Smooth muscle cell (in vitro differentiated cells): ENCODE measurements at regions not wholly inside any gene's neighbourhood (a gene's known extent, or its start where the extent isn't known, plus 50 kb on each side); places are given as distances from the start of the nearest gene placed in this dataset.

Experiments used
- DNase-seq: peaks from one replicate; lab custom pipeline; 2025; ENCODE audit not compliant: unreplicated experiment; lab: John Stamatoyannopoulos, UW
- H2AFZ ChIP-seq: fragments of 200-600 bp; sonication (generic); 2 replicates; pipeline ENCODE4 v1.6.0; 2016; ENCODE audit warnings: antibody characterized with exemption, low read depth, mild to moderate bottlenecking
- H3F3A ChIP-seq: fragments of 200-600 bp; sonication (generic); 2 replicates; pipeline ENCODE4 v1.6.0; 2017; ENCODE audit warnings: antibody characterized with exemption, low read depth
- H3K27ac ChIP-seq: fragments of 200-600 bp; sonication (generic); 2 replicates; pipeline ENCODE4 v1.5.1; 2016; ENCODE audit warnings: low read depth, mild to moderate bottlenecking
- H3K27me3 ChIP-seq: fragments of 200-600 bp; sonication (generic); 2 replicates; pipeline ENCODE4 v1.6.1; 2016; ENCODE audit warnings: low read depth, mild to moderate bottlenecking
- H3K36me3 ChIP-seq: fragments of 200-600 bp; sonication (generic); 2 replicates; pipeline ENCODE4 v1.5.1; 2016; ENCODE audit warnings: low read depth
- H3K4me1 ChIP-seq: fragments of 200-600 bp; sonication (generic); 2 replicates; pipeline ENCODE4 v1.5.1; 2016; ENCODE audit warnings: low read depth
- H3K4me2 ChIP-seq: fragments of 200-600 bp; sonication (generic); 2 replicates; pipeline ENCODE4 v1.6.0; 2016; ENCODE audit warnings: mild to moderate bottlenecking
- H3K4me3 ChIP-seq: fragments of 200-600 bp; sonication (generic); 2 replicates; pipeline ENCODE4 v1.5.1; 2016; ENCODE audit warnings: mild to moderate bottlenecking
- H3K79me2 ChIP-seq: fragments of 200-600 bp; sonication (generic); 2 replicates; pipeline ENCODE4 v1.6.0; 2016; ENCODE audit warnings: low read depth, mild to moderate bottlenecking
- H3K9ac ChIP-seq: fragments of 200-600 bp; sonication (generic); 2 replicates; pipeline ENCODE4 v1.6.0; 2016; ENCODE audit warnings: low read depth
- H3K9me3 ChIP-seq: fragments of 200-600 bp; sonication (generic); replicated peaks from 2 replicates; pipeline ENCODE4 v1.5.1; 2016; ENCODE audit warnings: low read depth
- H4K20me1 ChIP-seq: fragments of 200-600 bp; sonication (generic); 2 replicates; pipeline ENCODE4 v1.6.0; 2016; ENCODE audit warnings: low read depth
- WGBS: methylation state at CpG from one replicate; pipeline ENCODE4 v1.1.7; 2016; ENCODE audit warnings: low lambda C conversion rate; 5-methylcytosine and 5-hydroxymethylcytosine counted together
- TF ChIP-seq, protein P1 (sequence below): fragments of 200-600 bp; sonication (generic); IDR thresholded peaks from 2 replicates; pipeline ENCODE4 v1.5.1; 2017; ENCODE audit warnings: borderline replicate concordance, mild to moderate bottlenecking, antibody characterized with exemption; ENCODE audit not compliant: insufficient read depth, poor library complexity, severe bottlenecking

DNA sequence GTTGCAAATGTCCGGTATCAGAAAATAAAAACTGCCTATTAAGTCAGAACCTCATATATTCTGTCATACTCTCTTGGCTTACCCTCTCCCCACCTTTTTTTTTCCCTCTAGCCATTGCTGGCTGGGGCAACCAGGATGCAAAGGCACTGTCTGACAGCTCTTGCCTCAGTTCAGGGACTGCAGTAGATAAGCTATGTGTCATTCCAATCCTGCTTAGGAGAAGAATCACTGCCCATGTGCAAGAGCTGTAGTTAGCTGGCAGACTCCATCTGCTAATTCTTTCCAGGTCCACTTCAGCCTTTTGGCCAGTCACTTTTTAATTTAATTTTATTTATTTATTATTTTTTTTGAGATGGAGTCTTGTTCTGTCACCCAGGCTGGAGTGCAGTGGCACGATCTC, 895.6 kb upstream of the SLC10A2 start:
- no peaks in the 10 kb centered on the region for H3K4me1 ChIP-seq
- no peaks in the 10 kb centered on the region for H3K27me3 ChIP-seq
- WGBS: 94% methylated on average over 2 of the region's 2 CpGs
- DNase-seq: no peak
- no peak overlapping the region for H3K4me2 ChIP-seq
- no peaks in the 10 kb centered on the region for H3F3A ChIP-seq
- no peaks in the 10 kb centered on the region for H3K9me3 ChIP-seq
- no peaks in the 10 kb centered on the region for H4K20me1 ChIP-seq
- no peak overlapping the region for H3K9ac ChIP-seq
- no peak overlapping the region for H3K4me3 ChIP-seq
- H3K36me3 ChIP-seq: no peaks in the 10 kb centered on the region
- H3K79me2 ChIP-seq: no peaks in the 10 kb centered on the region
- no peak overlapping the region for H2AFZ ChIP-seq
- H3K27ac ChIP-seq: no peak overlapping the region
- TF ChIP-seq, protein P1, sequence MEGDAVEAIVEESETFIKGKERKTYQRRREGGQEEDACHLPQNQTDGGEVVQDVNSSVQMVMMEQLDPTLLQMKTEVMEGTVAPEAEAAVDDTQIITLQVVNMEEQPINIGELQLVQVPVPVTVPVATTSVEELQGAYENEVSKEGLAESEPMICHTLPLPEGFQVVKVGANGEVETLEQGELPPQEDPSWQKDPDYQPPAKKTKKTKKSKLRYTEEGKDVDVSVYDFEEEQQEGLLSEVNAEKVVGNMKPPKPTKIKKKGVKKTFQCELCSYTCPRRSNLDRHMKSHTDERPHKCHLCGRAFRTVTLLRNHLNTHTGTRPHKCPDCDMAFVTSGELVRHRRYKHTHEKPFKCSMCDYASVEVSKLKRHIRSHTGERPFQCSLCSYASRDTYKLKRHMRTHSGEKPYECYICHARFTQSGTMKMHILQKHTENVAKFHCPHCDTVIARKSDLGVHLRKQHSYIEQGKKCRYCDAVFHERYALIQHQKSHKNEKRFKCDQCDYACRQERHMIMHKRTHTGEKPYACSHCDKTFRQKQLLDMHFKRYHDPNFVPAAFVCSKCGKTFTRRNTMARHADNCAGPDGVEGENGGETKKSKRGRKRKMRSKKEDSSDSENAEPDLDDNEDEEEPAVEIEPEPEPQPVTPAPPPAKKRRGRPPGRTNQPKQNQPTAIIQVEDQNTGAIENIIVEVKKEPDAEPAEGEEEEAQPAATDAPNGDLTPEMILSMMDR: no peak

DNA sequence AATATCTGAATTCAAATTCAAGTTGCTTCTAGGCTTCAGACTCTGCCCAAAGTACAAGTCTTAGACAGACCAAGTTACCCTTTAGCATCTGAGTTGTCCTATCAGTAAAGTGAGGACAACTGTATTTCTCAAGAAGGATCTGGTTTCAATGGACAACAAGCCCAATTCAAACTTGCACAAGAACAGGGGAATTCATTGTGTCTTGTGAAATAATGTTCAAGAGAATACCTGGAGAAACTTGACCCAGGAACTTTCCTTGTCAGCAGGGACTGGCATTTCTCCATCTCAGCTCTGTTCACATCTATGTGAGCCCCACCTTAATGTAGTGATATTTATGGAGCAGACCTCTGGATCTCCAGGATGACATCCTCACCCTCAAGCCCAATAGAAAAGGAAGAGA, 894.9 kb upstream of the SLC10A2 start:
- Histone ChIP-seq H4K20me1 (no peaks in the 10 kb centered on the region), H3K27ac (no peak overlapping the region)

DNA sequence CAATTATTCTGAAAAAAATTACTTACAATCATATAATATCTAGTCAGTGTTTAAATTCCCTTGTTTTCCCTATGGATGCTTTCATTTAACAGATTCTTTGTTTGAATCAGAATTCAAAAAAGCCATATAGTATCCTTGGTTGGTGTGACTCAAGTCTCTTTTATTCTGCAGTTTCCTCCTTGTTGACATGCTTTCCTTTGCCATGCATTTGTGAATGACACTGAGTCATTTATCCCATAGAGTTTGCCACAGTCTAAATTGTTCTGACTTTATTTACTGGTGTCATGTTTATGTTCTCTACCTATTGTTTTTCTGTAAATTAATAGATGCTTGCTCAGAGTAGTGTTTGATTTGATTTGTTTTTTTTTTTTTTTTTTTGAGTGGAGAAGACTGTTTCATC, 893.8 kb upstream of the SLC10A2 start:
- DNase-seq: no peak
- no peak overlapping the region for H3K27ac ChIP-seq
- no peaks in the 10 kb centered on the region for H4K20me1 ChIP-seq
- TF ChIP-seq, protein P1: no peak
- no peak overlapping the region for H2AFZ ChIP-seq
- no peaks in the 10 kb centered on the region for H3K4me1 ChIP-seq
- H3K36me3 ChIP-seq: no peaks in the 10 kb centered on the region
- H3K27me3 ChIP-seq: no peaks in the 10 kb centered on the region
- H3F3A ChIP-seq: no peaks in the 10 kb centered on the region
- H3K9ac ChIP-seq: no peak overlapping the region
- H3K4me3 ChIP-seq: no peak overlapping the region
- H3K9me3 ChIP-seq: no peaks in the 10 kb centered on the region
- H3K4me2 ChIP-seq: no peak overlapping the region
- no peaks in the 10 kb centered on the region for H3K79me2 ChIP-seq

More for the DNA sequence above, 894.9 kb upstream of the SLC10A2 start:
- no peaks in the 10 kb centered on the region for H3K4me1 ChIP-seq
- H3K9me3 ChIP-seq: no peaks in the 10 kb centered on the region
- H3K36me3 ChIP-seq: no peaks in the 10 kb centered on the region
- no peak overlapping the region for H3K4me2 ChIP-seq
- H3K4me3 ChIP-seq: no peak overlapping the region
- no peaks in the 10 kb centered on the region for H3K79me2 ChIP-seq
- no peak overlapping the region for H2AFZ ChIP-seq
- H3K9ac ChIP-seq: no peak overlapping the region
- no peaks in the 10 kb centered on the region for H3K27me3 ChIP-seq
- DNase-seq: no peak
- no peaks in the 10 kb centered on the region for H3F3A ChIP-seq
- TF ChIP-seq, protein P1: no peak

DNA sequence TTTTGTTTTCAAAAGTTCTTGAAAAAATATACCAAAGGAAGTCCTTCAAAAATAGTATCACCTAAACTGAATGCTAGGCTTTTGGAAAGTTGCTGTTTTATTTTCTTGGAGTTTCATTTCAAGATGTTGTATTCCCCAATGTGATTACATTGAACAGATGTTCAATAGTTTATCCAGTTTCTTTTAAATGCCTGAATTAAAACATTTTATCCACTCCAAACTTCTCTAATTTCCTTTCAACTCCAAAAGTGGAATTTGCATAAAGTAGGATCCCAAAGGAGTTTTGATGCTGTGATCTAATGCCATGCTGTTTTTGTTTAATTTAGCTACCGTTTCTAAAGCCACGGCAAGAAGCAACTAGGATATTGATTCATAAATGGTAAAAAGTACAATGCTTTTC, 892.5 kb upstream of the SLC10A2 start:
- no peaks in the 10 kb centered on the region for H3K36me3 ChIP-seq
- WGBS: 97% methylated on average over 2 of the region's 2 CpGs
- no peaks in the 10 kb centered on the region for H3K9me3 ChIP-seq
- no peak overlapping the region for H3K4me3 ChIP-seq
- no peak overlapping the region for H2AFZ ChIP-seq
- H4K20me1 ChIP-seq: no peaks in the 10 kb centered on the region
- no peak overlapping the region for H3K4me2 ChIP-seq
- H3F3A ChIP-seq: no peaks in the 10 kb centered on the region
- H3K27ac ChIP-seq: no peak overlapping the region
- no peak overlapping the region for H3K9ac ChIP-seq
- no peaks in the 10 kb centered on the region for H3K27me3 ChIP-seq
- no peak for DNase-seq
- H3K79me2 ChIP-seq: no peaks in the 10 kb centered on the region
- no peaks in the 10 kb centered on the region for H3K4me1 ChIP-seq
- TF ChIP-seq, protein P1: no peak
